ENCODE measurements at regions not wholly inside any gene's neighbourhood (a gene's known extent, or its start where the extent isn't known, plus 50 kb on each side); places are given as distances from the start of the nearest gene placed in this dataset.

GRCh38 chr9:101795147-101795546, 56.7 kb upstream of the GRIN3A start:
- TF ChIP-seq CTCF (conservative IDR thresholded peaks at IDR 0.05 in 1 of 2, IDR thresholded peaks at IDR 0.05 in 1 of 2; ENCODE audit: extremely low read depth in 1 of 2, insufficient read depth in 1 of 2, low read depth in 1 of 2, low read length in 2 of 2) (no peak), EZH2 (IDR thresholded peaks at IDR 0.05; ENCODE audit: borderline replicate concordance, low read length) (no peak)

Data from mammary epithelial cell (primary cell).